ENCODE measurements at regions not wholly inside any gene's neighbourhood (a gene's known extent, or its start where the extent isn't known, plus 50 kb on each side); places are given as distances from the start of the nearest gene placed in this dataset.
A peak's percentile ranks its signal among the peaks of the same experiment; 100 is the strongest.

DNA sequence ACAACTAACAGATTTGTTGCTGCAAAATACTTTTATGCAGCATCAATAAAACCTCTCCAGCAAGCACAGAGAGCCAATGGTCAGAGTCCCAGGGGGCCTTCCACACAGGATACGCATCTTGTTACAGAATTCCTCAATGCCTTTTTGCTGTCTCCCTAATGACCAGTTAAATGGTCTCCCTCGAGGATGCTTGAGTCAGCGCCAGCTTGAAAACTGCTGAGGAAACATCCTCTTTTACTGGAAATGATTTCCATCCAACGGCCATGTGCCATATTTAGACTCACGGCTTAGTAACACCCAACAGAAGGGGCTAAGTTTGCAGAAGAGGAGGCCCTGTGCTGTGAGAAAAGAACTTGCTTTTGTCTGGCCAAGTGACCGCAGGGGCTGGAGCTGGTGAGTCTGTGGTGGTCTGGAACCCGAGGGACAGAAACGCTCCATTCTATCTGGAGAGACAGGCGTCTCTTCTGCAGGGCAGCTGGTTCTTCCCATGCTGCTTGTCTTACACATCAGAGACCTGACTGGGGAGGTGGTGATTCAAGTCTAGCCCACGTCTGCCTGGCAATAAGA, 496.4 kb downstream of the SETD4 start:
- H3K27me3 ChIP-seq (ENCODE audit: low read depth) = peaks cover 51% of the 10 kb centered on the region
- intact Hi-C loops (cut with micrococcal nuclease) = no loop called here
- TF ChIP-seq, protein P1, sequence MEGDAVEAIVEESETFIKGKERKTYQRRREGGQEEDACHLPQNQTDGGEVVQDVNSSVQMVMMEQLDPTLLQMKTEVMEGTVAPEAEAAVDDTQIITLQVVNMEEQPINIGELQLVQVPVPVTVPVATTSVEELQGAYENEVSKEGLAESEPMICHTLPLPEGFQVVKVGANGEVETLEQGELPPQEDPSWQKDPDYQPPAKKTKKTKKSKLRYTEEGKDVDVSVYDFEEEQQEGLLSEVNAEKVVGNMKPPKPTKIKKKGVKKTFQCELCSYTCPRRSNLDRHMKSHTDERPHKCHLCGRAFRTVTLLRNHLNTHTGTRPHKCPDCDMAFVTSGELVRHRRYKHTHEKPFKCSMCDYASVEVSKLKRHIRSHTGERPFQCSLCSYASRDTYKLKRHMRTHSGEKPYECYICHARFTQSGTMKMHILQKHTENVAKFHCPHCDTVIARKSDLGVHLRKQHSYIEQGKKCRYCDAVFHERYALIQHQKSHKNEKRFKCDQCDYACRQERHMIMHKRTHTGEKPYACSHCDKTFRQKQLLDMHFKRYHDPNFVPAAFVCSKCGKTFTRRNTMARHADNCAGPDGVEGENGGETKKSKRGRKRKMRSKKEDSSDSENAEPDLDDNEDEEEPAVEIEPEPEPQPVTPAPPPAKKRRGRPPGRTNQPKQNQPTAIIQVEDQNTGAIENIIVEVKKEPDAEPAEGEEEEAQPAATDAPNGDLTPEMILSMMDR (IDR thresholded peaks at IDR 0.05; ENCODE audit: borderline replicate concordance) = no peak
- no peak overlapping the region for H3K27ac ChIP-seq (replicated peaks)
- H3K4me1 ChIP-seq = peaks cover 10% of the 10 kb centered on the region
- DNase-seq = peak; percentile 66
- no peaks in the 10 kb centered on the region for H3K36me3 ChIP-seq
- no peak overlapping the region for H3K4me3 ChIP-seq
- peaks cover 8% of the 10 kb centered on the region for H3K9me3 ChIP-seq (replicated peaks)

- Histone ChIP-seq H3K36me3 (no peaks in the 10 kb centered on the region), H3K27me3 (ENCODE audit: low read depth) (peaks cover 51% of the 10 kb centered on the region), H3K27ac (replicated peaks) (no peak overlapping the region), H3K4me3 (no peak overlapping the region), H3K4me1 (peaks cover 10% of the 10 kb centered on the region), H3K9me3 (replicated peaks) (peaks cover 8% of the 10 kb centered on the region)
- TF ChIP-seq, protein P1 (IDR thresholded peaks at IDR 0.05; ENCODE audit: borderline replicate concordance) = no peak
- DNase-seq = no peak
- intact Hi-C loops (cut with micrococcal nuclease) = no loop called here
These were observed 497.4 kb downstream of the SETD4 start for GRCh38 chr21:35562876-35563275.

- H3K4me3 ChIP-seq = no peak overlapping the region
- no peak for DNase-seq
- H3K27ac ChIP-seq (replicated peaks) = no peak overlapping the region
- TF ChIP-seq, protein P1 (IDR thresholded peaks at IDR 0.05; ENCODE audit: borderline replicate concordance) = no peak
- no peaks in the 10 kb centered on the region for H3K9me3 ChIP-seq (replicated peaks)
- peaks cover 47% of the 10 kb centered on the region for H3K27me3 ChIP-seq (ENCODE audit: low read depth)
- H3K36me3 ChIP-seq = no peaks in the 10 kb centered on the region
- intact Hi-C loops (cut with micrococcal nuclease) = no loop called here
- peaks cover 10% of the 10 kb centered on the region for H3K4me1 ChIP-seq
These were observed 499.2 kb downstream of the SETD4 start for GRCh38 chr21:35561116-35561515.

- Histone ChIP-seq H3K27me3 (ENCODE audit: low read depth) (peaks cover 43% of the 10 kb centered on the region), H3K27ac (replicated peaks) (no peak overlapping the region), H3K4me3 (no peak overlapping the region), H3K4me1 (peaks cover 10% of the 10 kb centered on the region), H3K9me3 (replicated peaks) (no peaks in the 10 kb centered on the region), H3K36me3 (no peaks in the 10 kb centered on the region)
- intact Hi-C loops (cut with micrococcal nuclease) = no loop called here
- TF ChIP-seq, protein P1 (IDR thresholded peaks at IDR 0.05; ENCODE audit: borderline replicate concordance) = no peak
- no peak for DNase-seq
These were observed 500.5 kb downstream of the SETD4 start for GRCh38 chr21:35559829-35560225.

DNA sequence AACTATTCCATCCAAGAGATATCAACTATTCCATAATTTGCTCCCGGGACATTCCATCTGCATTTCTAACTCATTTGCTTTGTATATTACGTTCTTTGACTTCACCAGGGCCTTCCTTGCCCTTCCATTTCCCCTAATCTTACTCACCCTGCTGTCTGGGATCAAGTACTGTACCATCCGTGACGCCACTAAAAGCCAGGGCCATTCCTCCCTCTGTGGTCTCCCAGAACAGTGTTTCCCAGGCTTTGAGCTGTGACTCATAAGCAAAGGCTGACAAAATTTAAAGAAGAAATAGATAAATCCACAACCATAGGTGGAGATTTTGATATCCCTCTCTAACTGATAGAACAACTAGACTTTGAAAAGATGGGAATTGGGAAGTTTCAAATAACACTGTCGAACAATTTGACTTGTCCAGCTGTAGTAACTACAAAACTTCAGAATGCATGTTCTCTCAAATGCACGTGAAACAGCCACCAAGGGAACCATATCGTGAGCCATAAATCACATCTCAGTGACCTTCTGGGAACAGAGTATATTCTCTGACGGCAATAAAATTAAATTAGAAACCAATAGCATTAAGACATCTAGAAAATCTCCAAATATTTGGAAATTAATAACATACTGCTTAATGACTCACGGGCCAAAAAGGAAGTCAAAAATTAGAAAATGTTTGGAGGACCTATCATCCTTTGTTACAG, 501.0 kb downstream of the SETD4 start:
- no peak overlapping the region for H3K4me3 ChIP-seq
- no peaks in the 10 kb centered on the region for H3K9me3 ChIP-seq (replicated peaks)
- H3K27me3 ChIP-seq (ENCODE audit: low read depth) = peaks cover 37% of the 10 kb centered on the region
- peaks cover 8% of the 10 kb centered on the region for H3K4me1 ChIP-seq
- H3K27ac ChIP-seq (replicated peaks) = no peak overlapping the region
- intact Hi-C loops (cut with micrococcal nuclease) = no loop called here
- H3K36me3 ChIP-seq = no peaks in the 10 kb centered on the region
- DNase-seq = no peak
- TF ChIP-seq, protein P1 (IDR thresholded peaks at IDR 0.05; ENCODE audit: borderline replicate concordance) = no peak

Measured in left ventricle myocardium inferior (tissue), 1 donor.